ENCODE measurements at regions not wholly inside any gene's neighbourhood (a gene's known extent, or its start where the extent isn't known, plus 50 kb on each side); places are given as distances from the start of the nearest gene placed in this dataset.

GRCh38 chr4:187175197-187175596, 451.5 kb upstream of the FAT1 start:
- TF ChIP-seq CTCF (conservative IDR thresholded peaks at IDR 0.05 in 1 of 2, IDR thresholded peaks at IDR 0.05 in 1 of 2; ENCODE audit: extremely low read depth in 1 of 2, insufficient read depth in 1 of 2, low read depth in 1 of 2, low read length in 2 of 2) (peak in 1 of 2 donors; percentile 20), EZH2 (IDR thresholded peaks at IDR 0.05; ENCODE audit: borderline replicate concordance, low read length) (no peak)

Measured in mammary epithelial cell (primary cell).